ENCODE measurements at regions not wholly inside any gene's neighbourhood (a gene's known extent, or its start where the extent isn't known, plus 50 kb on each side); places are given as distances from the start of the nearest gene placed in this dataset.

- H3K27me3 ChIP-seq (replicated peaks in 1 of 2; ENCODE audit: control insufficient read depth in 2 of 2, insufficient read depth in 2 of 2, low read length in 1 of 2): no peaks in the 10 kb centered on the region
- no peak overlapping the region for H3K9ac ChIP-seq (ENCODE audit: control insufficient read depth, insufficient read depth, low read length)
These were observed 121.0 kb downstream of the NCOR2 start for GRCh38 chr12:124446364-124446763.

More at GRCh38 chr12:124446364-124446763, 121.0 kb downstream of the NCOR2 start:
- ChIA-PET SMC1A (ENCODE audit: uncharacterized antibody, unreplicated experiment) (interaction anchor here (0.8 kb wide), 1 partner anchor 58 kb away, joined by 3 read pairs; no protein-coding TSS in a partner anchor), CTCF (no interaction called here), POLR2A (no interaction called here), RAD21 (ENCODE audit: unreplicated experiment) (interaction anchor here (1.0 kb wide), 1 partner anchor 58 kb away, joined by 4 read pairs; no protein-coding TSS in a partner anchor)
- no peak overlapping the region for H2AFZ ChIP-seq (ENCODE audit: control insufficient read depth, low read depth, low read length)
- no peak for DNase-seq (ENCODE audit: low read depth, low spot score)
- ATAC-seq: no peak
- H3K36me3 ChIP-seq (ENCODE audit: control insufficient read depth in 2 of 2, insufficient read depth in 2 of 2, low read length in 1 of 2): peaks cover 10 to 30% of the 10 kb centered on the region in 2 experiments; a peak in 3 of 4 replicates
- H3K79me2 ChIP-seq (ENCODE audit: control insufficient read depth, insufficient read depth, low read length): peaks cover 2% of the 10 kb centered on the region
- H3K4me1 ChIP-seq (ENCODE audit: control insufficient read depth, insufficient read depth, low read length): no peaks in the 10 kb centered on the region
- in situ Hi-C loops (cut with MboI): no loop called here
- no TSS peak for BruUV-seq (replicated peaks)
- no peaks in the 10 kb centered on the region for H3K9me3 ChIP-seq (replicated peaks; ENCODE audit: control insufficient read depth, insufficient read depth, low read length)
- 96% methylated on average over 2 of the region's 2 CpGs for WGBS (ENCODE audit: insufficient coverage, insufficient replicate concordance, low lambda C conversion rate, missing lambda C conversion rate)
- H3K27ac ChIP-seq (ENCODE audit: control insufficient read depth, insufficient read depth): no peak overlapping the region
- H3K4me3 ChIP-seq: no peak overlapping the region
- H3K4me2 ChIP-seq (ENCODE audit: control insufficient read depth, insufficient read depth): no peak overlapping the region
- FAIRE-seq: no peak
- no peaks in the 10 kb centered on the region for H4K20me1 ChIP-seq (ENCODE audit: control insufficient read depth, insufficient read depth)
- TF ChIP-seq ZSCAN29 (IDR thresholded peaks at IDR 0.05): no peak
- TF ChIP-seq MEF2A (IDR thresholded peaks at IDR 0.05; ENCODE audit: insufficient read depth, low read depth, low read length): no peak
- no peak for TF ChIP-seq GATAD2B (conservative IDR thresholded peaks at IDR 0.05; ENCODE audit: low read depth)
- no peak for TF ChIP-seq ATF2 (IDR thresholded peaks at IDR 0.05; ENCODE audit: low read length)
- no peak for TF ChIP-seq BCL3 (IDR thresholded peaks at IDR 0.05; ENCODE audit: borderline replicate concordance, insufficient read depth, low read depth, low read length, poor library complexity, severe bottlenecking)
- intact Hi-C loops (cut with micrococcal nuclease; ENCODE audit: unreplicated experiment): no loop called here

Data from GM12878 (cell line).